Suprapubic skin (tissue), 4 donors: ENCODE measurements at regions not wholly inside any gene's neighbourhood (a gene's known extent, or its start where the extent isn't known, plus 50 kb on each side); places are given as distances from the start of the nearest gene placed in this dataset.

Experiments used
- DNase-seq, 2 donors: peaks; one replicate each; pipeline ENCODE4 v3.0.0-alpha.2; 2019; ENCODE audit warnings: low spot score in 2 of 2
- H3K27ac ChIP-seq: fragments of 200-600 bp; sonication (generic); one replicate; pipeline ENCODE4 v1.5.1; 2019
- H3K27me3 ChIP-seq: fragments of 200-600 bp; sonication (generic); one replicate; pipeline ENCODE4 v1.5.1; 2019
- H3K36me3 ChIP-seq: fragments of 200-600 bp; sonication (generic); one replicate; pipeline ENCODE4 v1.5.1; 2019
- H3K4me1 ChIP-seq: fragments of 200-600 bp; sonication (generic); one replicate; pipeline ENCODE4 v1.5.1; 2019
- H3K4me3 ChIP-seq: fragments of 200-600 bp; sonication (generic); one replicate; pipeline ENCODE4 v1.5.1; 2019; ENCODE audit warnings: mild to moderate bottlenecking
- H3K9me3 ChIP-seq: fragments of 200-600 bp; sonication (generic); one replicate; pipeline ENCODE4 v1.5.1; 2019
- CTCF ChIP-seq, 2 donors: fragments of 200-600 bp in 1 of 2; fragments of 450-650 bp in 1 of 2; sonication (generic) in 1 of 2; IDR thresholded peaks; one replicate each; pipeline ENCODE4 v1.5.1; 2016 to 2019; ENCODE audit warnings: antibody characterized with exemption in 2 of 2, mild to moderate bottlenecking in 1 of 2, moderate library complexity in 1 of 2
- EP300 ChIP-seq: sonication (generic); formaldehyde crosslinking; IDR thresholded peaks from one replicate; pipeline ENCODE4 v1.6.1; 2017; ENCODE audit warnings: antibody characterized with exemption
- POLR2A ChIP-seq, 2 donors: fragments of 450-650 bp; IDR thresholded peaks; one replicate each; pipeline ENCODE4 v1.6.1; 2017; ENCODE audit warnings: antibody characterized with exemption in 2 of 2, mild to moderate bottlenecking in 2 of 2, moderate library complexity in 2 of 2
- POLR2AphosphoS5 ChIP-seq, 3 donors: sonication (generic); formaldehyde crosslinking; IDR thresholded peaks; one replicate each; pipeline ENCODE4 v1.6.1; 2017; ENCODE audit warnings: antibody characterized with exemption in 3 of 3
- WGBS: methylation state at CpG from one replicate; pipeline ENCODE4 v1.1.5; 2018; 5-methylcytosine and 5-hydroxymethylcytosine counted together

- Histone ChIP-seq H3K27me3 (peaks cover 71% of the 10 kb centered on the region), H3K4me1 (peaks cover 59% of the 10 kb centered on the region), H3K4me3 (peak overlapping the region; percentile 50), H3K36me3 (no peaks in the 10 kb centered on the region), H3K9me3 (no peaks in the 10 kb centered on the region), H3K27ac (no peak overlapping the region)
- TF ChIP-seq POLR2A (IDR thresholded peaks at IDR 0.05) (no peak), CTCF (IDR thresholded peaks at IDR 0.05) (peak; percentile 42 to 85)
- WGBS, result 2% methylated on average over 49 of the region's 49 CpGs
- peak; percentile 96 to 98 for DNase-seq
Observed at GRCh38 chr5:88140856-88141752, 127.5 kb downstream of the TMEM161B start.

- no peaks in the 10 kb centered on the region for H3K36me3 ChIP-seq
- TF ChIP-seq POLR2A (IDR thresholded peaks at IDR 0.05), result no peak
- H3K4me3 ChIP-seq, result peak overlapping the region; percentile 50
- H3K27ac ChIP-seq, result no peak overlapping the region
- H3K4me1 ChIP-seq, result peaks cover 53% of the 10 kb centered on the region
- no peak for DNase-seq
- H3K9me3 ChIP-seq, result no peaks in the 10 kb centered on the region
- 4% methylated on average over 15 of the region's 15 CpGs for WGBS
- peaks cover 64% of the 10 kb centered on the region for H3K27me3 ChIP-seq
Observed at GRCh38 chr5:88140396-88140855, 128.2 kb downstream of the TMEM161B start.

- no peak overlapping the region for H3K27ac ChIP-seq
- no peaks in the 10 kb centered on the region for H3K9me3 ChIP-seq
- no peak for DNase-seq
- no peak overlapping the region for H3K4me3 ChIP-seq
- H3K36me3 ChIP-seq, result no peaks in the 10 kb centered on the region
- peaks cover 5% of the 10 kb centered on the region for H3K27me3 ChIP-seq
- 94% methylated on average over 5 of the region's 5 CpGs for WGBS
- no peak for TF ChIP-seq POLR2A (IDR thresholded peaks at IDR 0.05)
- no peak for TF ChIP-seq POLR2AphosphoS5 (IDR thresholded peaks at IDR 0.05)
- TF ChIP-seq CTCF (IDR thresholded peaks at IDR 0.05), result no peak
- TF ChIP-seq EP300, result no peak
- no peaks in the 10 kb centered on the region for H3K4me1 ChIP-seq
Observed at GRCh38 chr5:88130211-88130815, 138.3 kb downstream of the TMEM161B start.

- Histone ChIP-seq H3K27me3 (peaks cover 4% of the 10 kb centered on the region), H3K9me3 (no peaks in the 10 kb centered on the region), H3K4me3 (no peak overlapping the region), H3K27ac (no peak overlapping the region), H3K36me3 (no peaks in the 10 kb centered on the region), H3K4me1 (no peaks in the 10 kb centered on the region)
- TF ChIP-seq EP300, result no peak
- TF ChIP-seq POLR2A (IDR thresholded peaks at IDR 0.05), result no peak
- no peak for TF ChIP-seq POLR2AphosphoS5 (IDR thresholded peaks at IDR 0.05)
- no peak for TF ChIP-seq CTCF (IDR thresholded peaks at IDR 0.05)
- 94% methylated on average over 2 of the region's 2 CpGs for WGBS
- no peak for DNase-seq
Observed at GRCh38 chr5:88128813-88129212, 139.8 kb downstream of the TMEM161B start.

- DNase-seq, result no peak
- no peaks in the 10 kb centered on the region for H3K9me3 ChIP-seq
- no peak overlapping the region for H3K4me3 ChIP-seq
- WGBS, result 80% methylated on average over 4 of the region's 4 CpGs
- no peaks in the 10 kb centered on the region for H3K4me1 ChIP-seq
- H3K27ac ChIP-seq, result no peak overlapping the region
- H3K36me3 ChIP-seq, result no peaks in the 10 kb centered on the region
- TF ChIP-seq EP300 (no peak), POLR2AphosphoS5 (IDR thresholded peaks at IDR 0.05) (no peak), POLR2A (IDR thresholded peaks at IDR 0.05) (no peak), CTCF (IDR thresholded peaks at IDR 0.05) (no peak)
- no peaks in the 10 kb centered on the region for H3K27me3 ChIP-seq
Observed at GRCh38 chr5:88119535-88120125, 149.0 kb downstream of the TMEM161B start.
